ENCODE measurements at regions not wholly inside any gene's neighbourhood (a gene's known extent, or its start where the extent isn't known, plus 50 kb on each side); places are given as distances from the start of the nearest gene placed in this dataset.

GRCh38 chr6:156598071-156598854 lies 178.9 kb upstream of the ARID1B start:
- Histone ChIP-seq H3K4me2 (no peak overlapping the region), H3K27ac (ENCODE audit: low read depth) (no peak overlapping the region), H3K9me2 (ENCODE audit: insufficient read depth) (no peaks in the 10 kb centered on the region), H2AFZ (peak overlapping the region; percentile 43; the same call in 1 of the 2 replicates), H3K4me3 (no peak overlapping the region), H3K27me3 (ENCODE audit: insufficient read depth) (no peaks in the 10 kb centered on the region), H4K20me1 (replicated peaks; ENCODE audit: insufficient read depth) (no peaks in the 10 kb centered on the region), H3F3A (replicated peaks; ENCODE audit: low read depth) (no peaks in the 10 kb centered on the region), H3K36me3 (ENCODE audit: insufficient read depth) (no peaks in the 10 kb centered on the region), H3K79me2 (replicated peaks; ENCODE audit: insufficient read depth) (no peaks in the 10 kb centered on the region), H3K4me1 (ENCODE audit: insufficient read depth) (peaks cover 3% of the 10 kb centered on the region; the same call in 1 of the 2 replicates)
- no peak overlapping the region for H3K27ac Mint-ChIP-seq
- peaks cover 7% of the 10 kb centered on the region; the same call in 2 of the 3 replicates for H3K9me3 Mint-ChIP-seq
- no peak overlapping the region for H3K4me3 Mint-ChIP-seq
- H3K4me1 Mint-ChIP-seq = peaks cover 12% of the 10 kb centered on the region
- DNase-seq (ENCODE audit: low spot score) (no peak), ATAC-seq (peak; percentile 62)
- H3K36me3 Mint-ChIP-seq (ENCODE audit: low read depth) = no peaks in the 10 kb centered on the region
- TF ChIP-seq POLR2AphosphoS5 (IDR thresholded peaks at IDR 0.05; ENCODE audit: low read depth) = no peak
- H3K27me3 Mint-ChIP-seq (ENCODE audit: insufficient read depth, low read depth, poor library complexity) = peaks cover 5% of the 10 kb centered on the region

DNA sequence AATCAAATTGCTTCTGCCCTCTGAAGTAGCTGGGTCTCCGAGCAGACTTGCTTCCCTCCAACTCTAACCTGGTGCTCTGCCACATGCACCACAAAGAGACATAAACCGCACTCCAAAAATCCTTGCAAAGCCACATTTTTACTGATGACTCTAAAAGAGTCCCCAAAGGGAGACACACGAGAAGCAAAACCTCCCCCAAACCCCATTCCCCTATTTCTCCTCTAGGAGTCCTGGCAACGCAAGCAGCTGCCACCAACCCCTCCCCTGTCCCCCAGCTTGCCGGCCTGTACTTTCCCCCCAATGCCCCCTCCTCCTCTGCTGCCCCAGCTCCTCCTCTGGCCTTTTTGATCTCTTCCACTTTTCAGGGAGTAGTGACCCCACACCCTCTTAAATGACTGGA lies 180.1 kb upstream of the ARID1B start:
- H3K79me2 ChIP-seq (replicated peaks; ENCODE audit: insufficient read depth) = no peaks in the 10 kb centered on the region
- no peak overlapping the region for H3K4me2 ChIP-seq
- H3K27ac ChIP-seq (ENCODE audit: low read depth) = no peak overlapping the region
- TF ChIP-seq CTCF (conservative IDR thresholded peaks at IDR 0.05; ENCODE audit: low read depth in 2 of 2) (0 out of 4 replicates have a peak, but pooled peaks of 1 of the 2 experiments have one; percentile 13), ZNF331 (CRISPR knock-in tag; IDR thresholded peaks at IDR 0.05; ENCODE audit: low read depth) (no peak)
- H3K9me2 ChIP-seq (ENCODE audit: insufficient read depth) = no peaks in the 10 kb centered on the region
- peaks cover 6% of the 10 kb centered on the region for H3K27me3 Mint-ChIP-seq (ENCODE audit: insufficient read depth, low read depth, poor library complexity)
- peak; percentile 49; the same call in 2 of the 3 replicates for ATAC-seq
- no peak overlapping the region for H3K4me3 ChIP-seq
- no peaks in the 10 kb centered on the region for H3K36me3 Mint-ChIP-seq (ENCODE audit: low read depth)
- peaks cover 2% of the 10 kb centered on the region; the same call in 1 of the 3 replicates for H3K9me3 Mint-ChIP-seq
- peak; percentile 34 for DNase-seq (ENCODE audit: low spot score)
- no peaks in the 10 kb centered on the region for H3F3A ChIP-seq (replicated peaks; ENCODE audit: low read depth)
- no peak overlapping the region for H3K4me3 Mint-ChIP-seq
- H4K20me1 ChIP-seq (replicated peaks; ENCODE audit: insufficient read depth) = no peaks in the 10 kb centered on the region
- peaks cover 3% of the 10 kb centered on the region; the same call in 1 of the 2 replicates for H3K4me1 ChIP-seq (ENCODE audit: insufficient read depth)
- no peak overlapping the region for H3K27ac Mint-ChIP-seq
- peaks cover 12% of the 10 kb centered on the region for H3K4me1 Mint-ChIP-seq
- H2AFZ ChIP-seq = peak overlapping the region; percentile 80; the same call in 1 of the 2 replicates
- no peaks in the 10 kb centered on the region for H3K36me3 ChIP-seq (ENCODE audit: insufficient read depth)
- H3K27me3 ChIP-seq (ENCODE audit: insufficient read depth) = no peaks in the 10 kb centered on the region

DNA sequence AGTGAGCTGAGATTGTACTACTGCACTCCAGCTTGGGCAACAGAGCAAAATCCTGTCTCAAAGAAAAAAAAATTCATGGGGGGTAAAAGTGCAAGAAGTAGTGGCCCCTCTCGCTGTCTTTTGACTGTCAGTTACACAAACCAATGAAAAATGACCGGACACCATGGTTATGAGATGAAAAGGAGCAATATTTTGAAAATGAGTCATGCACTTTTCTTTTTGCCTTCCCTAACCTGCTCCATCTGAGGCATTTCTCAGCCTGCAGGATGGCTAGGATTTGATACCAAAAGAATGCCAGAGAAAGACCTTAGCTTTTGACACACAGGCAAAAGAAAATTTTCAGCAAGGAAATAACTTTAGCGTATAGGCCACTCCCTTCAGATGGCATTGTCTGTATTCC lies 181.7 kb upstream of the ARID1B start:
- H3K4me2 ChIP-seq = no peak overlapping the region
- TF ChIP-seq CTCF (conservative IDR thresholded peaks at IDR 0.05; ENCODE audit: low read depth in 2 of 2) (no peak), STAT1 (IDR thresholded peaks at IDR 0.05; ENCODE audit: unreplicated experiment) (no peak), ZNF114 (CRISPR knock-in tag; IDR thresholded peaks at IDR 0.05) (no peak), EZH2phosphoT487 (IDR thresholded peaks at IDR 0.05; ENCODE audit: unreplicated experiment) (no peak), ZNF331 (CRISPR knock-in tag; IDR thresholded peaks at IDR 0.05; ENCODE audit: low read depth) (no peak), NANOG (IDR thresholded peaks at IDR 0.05; ENCODE audit: borderline replicate concordance) (no peak), JUNB (IDR thresholded peaks at IDR 0.05; ENCODE audit: unreplicated experiment) (no peak)

More for the DNA sequence above, 181.7 kb upstream of the ARID1B start:
- H3K27ac Mint-ChIP-seq = no peak overlapping the region
- H3F3A ChIP-seq (replicated peaks; ENCODE audit: low read depth) = no peaks in the 10 kb centered on the region
- DNase-seq (ENCODE audit: low spot score) (no peak), ATAC-seq (no peak)
- H3K27me3 Mint-ChIP-seq (ENCODE audit: insufficient read depth, low read depth, poor library complexity) = peaks cover 6% of the 10 kb centered on the region
- H3K36me3 Mint-ChIP-seq (ENCODE audit: low read depth) = no peaks in the 10 kb centered on the region
- no peak overlapping the region for H2AFZ ChIP-seq
- H3K9me2 ChIP-seq (ENCODE audit: insufficient read depth) = no peaks in the 10 kb centered on the region
- H3K27me3 ChIP-seq (ENCODE audit: insufficient read depth) = no peaks in the 10 kb centered on the region
- H3K36me3 ChIP-seq (ENCODE audit: insufficient read depth) = no peaks in the 10 kb centered on the region
- H3K4me1 ChIP-seq (ENCODE audit: insufficient read depth) = peaks cover 3% of the 10 kb centered on the region; the same call in 1 of the 2 replicates
- H3K4me3 Mint-ChIP-seq = no peak overlapping the region
- no peaks in the 10 kb centered on the region for H3K9me3 Mint-ChIP-seq
- H3K27ac ChIP-seq (ENCODE audit: low read depth) = no peak overlapping the region
- no peaks in the 10 kb centered on the region for H4K20me1 ChIP-seq (replicated peaks; ENCODE audit: insufficient read depth)
- no peak overlapping the region for H3K4me3 ChIP-seq
- peaks cover 12% of the 10 kb centered on the region for H3K4me1 Mint-ChIP-seq
- no peaks in the 10 kb centered on the region for H3K79me2 ChIP-seq (replicated peaks; ENCODE audit: insufficient read depth)

Data from GM23338 (cell line).